ENCODE measurements at regions not wholly inside any gene's neighbourhood (a gene's known extent, or its start where the extent isn't known, plus 50 kb on each side); places are given as distances from the start of the nearest gene placed in this dataset.

DNA sequence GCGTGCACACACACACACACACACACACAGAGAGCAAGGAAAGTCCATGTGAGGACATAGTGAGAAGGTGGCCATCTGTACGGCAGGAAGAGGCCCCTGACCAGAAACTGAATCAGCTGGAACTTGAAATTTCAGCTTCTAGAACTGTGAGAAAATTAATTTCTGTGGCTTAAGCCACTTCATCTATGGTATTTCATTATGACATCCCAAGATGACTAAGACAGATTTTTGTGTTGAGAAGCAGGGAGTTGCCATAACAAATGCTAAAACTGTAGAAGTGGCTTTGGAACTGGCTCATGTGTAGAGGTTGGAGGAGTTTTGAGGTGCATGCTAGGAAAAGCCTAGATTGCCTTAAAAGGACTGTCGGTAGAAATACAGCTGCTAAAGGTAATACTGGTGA is 63.4 kb upstream of the ZBTB7C start:
- POLR2A ChIA-PET: no interaction called here
- no peak for DNase-seq

DNA sequence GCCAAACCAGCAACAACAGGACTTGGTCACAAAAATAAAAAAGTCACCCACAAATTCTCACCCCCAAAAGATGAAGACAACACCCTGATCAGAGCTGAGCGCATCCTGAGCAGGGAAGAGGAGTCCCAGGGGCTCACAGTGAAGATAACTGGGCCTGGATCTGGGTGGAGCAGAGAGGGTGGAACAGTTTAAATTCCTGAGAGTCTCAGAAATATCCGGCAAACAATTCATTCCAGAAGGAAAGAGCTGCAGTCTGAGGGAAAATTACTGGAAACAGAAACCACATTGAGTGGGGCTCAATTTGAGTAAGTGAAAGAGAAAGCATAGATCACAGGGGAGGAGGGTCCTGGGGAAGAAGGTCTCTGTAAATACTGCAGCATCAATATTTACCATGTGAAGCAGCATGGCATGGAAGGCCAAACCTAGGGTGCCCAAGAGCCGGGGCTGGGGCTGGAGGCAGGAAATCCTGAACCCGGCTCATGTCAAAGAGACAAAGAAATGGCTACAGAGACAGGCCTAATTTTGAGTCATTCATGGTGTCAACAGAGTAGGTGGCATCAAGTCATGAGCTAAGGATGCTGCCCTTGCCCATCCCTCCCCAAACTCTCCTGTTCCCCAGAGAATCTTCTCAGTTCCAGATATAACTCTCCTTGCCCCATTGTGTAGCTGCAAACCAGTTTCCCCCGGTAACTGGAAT is 61.4 kb upstream of the ZBTB7C start:
- intact Hi-C loops (cut with DNase I, micrococcal nuclease): no loop called here
- H3K27ac Mint-ChIP-seq: no peak overlapping the region
- CTCF ChIA-PET: no interaction called here

More for the DNA sequence above, 63.4 kb upstream of the ZBTB7C start:
- CTCF ChIA-PET: no interaction called here
- Mint-ChIP-seq H3K4me3 (no peak overlapping the region), H3K27ac (no peak overlapping the region), H3K9me3 (no peaks in the 10 kb centered on the region), H3K4me1 (ENCODE audit: low read depth) (no peaks in the 10 kb centered on the region), H3K27me3 (peaks cover 60% of the 10 kb centered on the region), H3K36me3 (ENCODE audit: low read depth) (no peaks in the 10 kb centered on the region)
- Histone ChIP-seq H3K4me1 (ENCODE audit: insufficient read depth, low read length) (no peaks in the 10 kb centered on the region), H3K27me3 (ENCODE audit: control insufficient read depth in 1 of 2, insufficient read depth in 2 of 2, low read length in 2 of 2) (peaks cover 7 to 8% of the 10 kb centered on the region in 2 experiments), H3K27ac (ENCODE audit: low read depth in 1 of 2, low read length in 2 of 2) (no peak overlapping the region), H3K9me3 (ENCODE audit: control insufficient read depth in 1 of 2, insufficient read depth in 1 of 2, low read length in 2 of 2) (no peaks in the 10 kb centered on the region), H3K36me3 (ENCODE audit: insufficient read depth, low read length) (no peaks in the 10 kb centered on the region), H3K4me3 (ENCODE audit: low read length) (no peak overlapping the region)
- no peak for ATAC-seq (ENCODE audit: poor library complexity)
- no peak for TF ChIP-seq CTCF (IDR thresholded peaks at IDR 0.05)
- intact Hi-C loops (cut with DNase I, micrococcal nuclease): no loop called here

GRCh38 chr18:48468151-48468550 is 59.0 kb upstream of the ZBTB7C start:
- ChIA-PET CTCF (no interaction called here), POLR2A (no interaction called here)
- Mint-ChIP-seq H3K27me3 (peaks cover 75% of the 10 kb centered on the region), H3K4me3 (no peak overlapping the region), H3K27ac (no peak overlapping the region), H3K9me3 (no peaks in the 10 kb centered on the region), H3K36me3 (ENCODE audit: low read depth) (no peaks in the 10 kb centered on the region), H3K4me1 (ENCODE audit: low read depth) (no peaks in the 10 kb centered on the region)
- Histone ChIP-seq H3K36me3 (ENCODE audit: insufficient read depth, low read length) (no peaks in the 10 kb centered on the region), H3K27me3 (ENCODE audit: control insufficient read depth in 1 of 2, insufficient read depth in 2 of 2, low read length in 2 of 2) (peaks cover 14% of the 10 kb centered on the region in 2 experiments), H3K9me3 (ENCODE audit: control insufficient read depth in 1 of 2, insufficient read depth in 1 of 2, low read length in 2 of 2) (no peaks in the 10 kb centered on the region), H3K4me3 (ENCODE audit: low read length) (no peak overlapping the region), H3K4me1 (ENCODE audit: insufficient read depth, low read length) (no peaks in the 10 kb centered on the region), H3K27ac (ENCODE audit: low read depth in 1 of 2, low read length in 2 of 2) (no peak overlapping the region)
- no peak for ATAC-seq (ENCODE audit: poor library complexity)
- intact Hi-C loops (cut with DNase I, micrococcal nuclease): no loop called here
- no peak for TF ChIP-seq CTCF (IDR thresholded peaks at IDR 0.05)
- DNase-seq: no peak

More for the DNA sequence above, 61.4 kb upstream of the ZBTB7C start:
- H3K36me3 Mint-ChIP-seq (ENCODE audit: low read depth): no peaks in the 10 kb centered on the region
- TF ChIP-seq CTCF (IDR thresholded peaks at IDR 0.05): no peak
- no peaks in the 10 kb centered on the region for H3K4me1 Mint-ChIP-seq (ENCODE audit: low read depth)
- ATAC-seq (ENCODE audit: poor library complexity) (no peak), DNase-seq (no peak)
- Histone ChIP-seq H3K36me3 (ENCODE audit: insufficient read depth, low read length) (no peaks in the 10 kb centered on the region), H3K27me3 (ENCODE audit: control insufficient read depth in 1 of 2, insufficient read depth in 2 of 2, low read length in 2 of 2) (peaks cover 8 to 10% of the 10 kb centered on the region in 2 experiments), H3K4me1 (ENCODE audit: insufficient read depth, low read length) (no peaks in the 10 kb centered on the region), H3K27ac (ENCODE audit: low read depth in 1 of 2, low read length in 2 of 2) (no peak overlapping the region), H3K4me3 (ENCODE audit: low read length) (no peak overlapping the region), H3K9me3 (ENCODE audit: control insufficient read depth in 1 of 2, insufficient read depth in 1 of 2, low read length in 2 of 2) (no peaks in the 10 kb centered on the region)
- H3K4me3 Mint-ChIP-seq: no peak overlapping the region
- peaks cover 62% of the 10 kb centered on the region for H3K27me3 Mint-ChIP-seq
- POLR2A ChIA-PET: no interaction called here
- no peaks in the 10 kb centered on the region for H3K9me3 Mint-ChIP-seq
